C4-2B (cell line): ENCODE measurements at regions not wholly inside any gene's neighbourhood (a gene's known extent, or its start where the extent isn't known, plus 50 kb on each side); places are given as distances from the start of the nearest gene placed in this dataset.

ENCODE experiments used
- CTCF ChIP-seq: fragments of 450-650 bp; conservative IDR thresholded peaks from 2 replicates; pipeline ENCODE4 v1.5.1; 2017; ENCODE audit warnings: mild to moderate bottlenecking
- ZFX ChIP-seq: fragments of 450-650 bp; IDR thresholded peaks from 2 replicates; pipeline ENCODE4 v1.6.1; 2017

- TF ChIP-seq CTCF (no peak), ZFX (no peak)
Measured at GRCh38 chr1:173275496-173275895, 68.4 kb upstream of the TNFSF4 start.
